ENCODE measurements at regions not wholly inside any gene's neighbourhood (a gene's known extent, or its start where the extent isn't known, plus 50 kb on each side); places are given as distances from the start of the nearest gene placed in this dataset.

- DNase-seq (ENCODE audit: low read depth in 1 of 2, low spot score in 2 of 2) (no peak), FAIRE-seq (no peak)
- Histone ChIP-seq H4K20me1 (replicated peaks in 1 of 2; ENCODE audit: control insufficient read depth in 1 of 2, insufficient read depth in 2 of 2, low read length in 2 of 2) (no peaks in the 10 kb centered on the region), H3K79me2 (ENCODE audit: control insufficient read depth in 1 of 2, insufficient read depth in 2 of 2, low read length in 2 of 2) (no peaks in the 10 kb centered on the region), H3K9me3 (ENCODE audit: insufficient read depth in 2 of 2, low read depth in 1 of 2, low read length in 1 of 2) (no peaks in the 10 kb centered on the region), H3K56ac (replicated peaks; ENCODE audit: insufficient read length, low read depth, low read length) (no peak overlapping the region), H3K9ac (replicated peaks in 1 of 4; ENCODE audit: extremely low read depth in 1 of 4, low read depth in 3 of 4, low read length in 3 of 4) (no peak overlapping the region), H3K36me3 (ENCODE audit: control insufficient read depth in 2 of 4, insufficient read depth in 4 of 4, low read length in 3 of 4) (no peaks in the 10 kb centered on the region), H3K4me1 (replicated peaks in 1 of 4; ENCODE audit: control insufficient read depth in 3 of 4, insufficient read depth in 4 of 4, low read length in 3 of 4) (no peaks in the 10 kb centered on the region), H3K4ac (replicated peaks; ENCODE audit: insufficient read length, low read depth, low read length) (no peak overlapping the region), H2BK20ac (ENCODE audit: low read length) (no peak overlapping the region), H2AK5ac (ENCODE audit: low read depth, low read length) (no peak overlapping the region), H4K5ac (ENCODE audit: insufficient read length, low read depth, low read length) (no peak overlapping the region), H4K8ac (ENCODE audit: extremely low read depth, insufficient read depth, low read length) (no peak overlapping the region), H2BK15ac (ENCODE audit: low read length) (no peak overlapping the region), H3K18ac (ENCODE audit: extremely low read depth, low read length) (no peak overlapping the region), H2AFZ (ENCODE audit: low read length) (no peak overlapping the region), H3K27me3 (replicated peaks in 1 of 4; ENCODE audit: control insufficient read depth in 3 of 4, extremely low read depth in 1 of 4, insufficient read depth in 3 of 4, low read length in 3 of 4) (no peaks in the 10 kb centered on the region), H2BK120ac (replicated peaks; ENCODE audit: low read depth, low read length) (no peak overlapping the region), H3K4me2 (ENCODE audit: insufficient read depth in 1 of 2, low read depth in 2 of 2, low read length in 2 of 2) (no peak overlapping the region), H3K4me3 (ENCODE audit: extremely low read depth in 1 of 4, insufficient read depth in 2 of 4, low read depth in 3 of 4, low read length in 4 of 4) (no peak overlapping the region), H3K79me1 (ENCODE audit: low read depth, low read length) (no peaks in the 10 kb centered on the region), H3K23ac (ENCODE audit: insufficient read length) (no peak overlapping the region), H2BK5ac (ENCODE audit: low read depth, low read length) (no peak overlapping the region), H3K14ac (ENCODE audit: insufficient read length) (no peak overlapping the region), H4K91ac (replicated peaks; ENCODE audit: insufficient read length, low read length) (no peak overlapping the region), H2BK12ac (ENCODE audit: low read depth, low read length) (no peak overlapping the region), H3K27ac (ENCODE audit: low read depth, low read length) (no peak overlapping the region), H3K23me2 (ENCODE audit: low read depth, low read length) (no peaks in the 10 kb centered on the region)
- no peak for TF ChIP-seq RBBP5 (IDR thresholded peaks at IDR 0.05; ENCODE audit: borderline replicate concordance, low read depth, low read length)
- no peak for TF ChIP-seq RAD21 (IDR thresholded peaks at IDR 0.05 in 1 of 2, conservative IDR thresholded peaks at IDR 0.05 in 1 of 2; ENCODE audit: low read depth in 2 of 2, low read length in 2 of 2)
- TF ChIP-seq SAP30 (IDR thresholded peaks at IDR 0.05; ENCODE audit: insufficient read depth, insufficient replicate concordance, low read length) = no peak
- TF ChIP-seq PHF8 (conservative IDR thresholded peaks at IDR 0.05; ENCODE audit: low read depth, low read length) = no peak
- no peak for TF ChIP-seq TCF12 (IDR thresholded peaks at IDR 0.05; ENCODE audit: low read depth, low read length)
- TF ChIP-seq EP300 (IDR thresholded peaks at IDR 0.05; ENCODE audit: borderline replicate concordance in 1 of 2, low read depth in 2 of 2, low read length in 2 of 2) = no peak
- TF ChIP-seq POLR2AphosphoS5 (IDR thresholded peaks at IDR 0.05; ENCODE audit: low read depth, low read length) = no peak
- no peak for TF ChIP-seq KDM1A (IDR thresholded peaks at IDR 0.05; ENCODE audit: borderline replicate concordance, low read length)
- no peak for TF ChIP-seq EGR1 (IDR thresholded peaks at IDR 0.05; ENCODE audit: borderline replicate concordance, low read depth, low read length)
- WGBS, 2 experiments (ENCODE audit: extremely low coverage in 1 of 2, insufficient coverage in 1 of 2, insufficient read length in 1 of 2, insufficient replicate concordance in 2 of 2, low coverage in 1 of 2, low lambda C conversion rate in 2 of 2, missing lambda C conversion rate in 1 of 2) = 100% methylated on average over 1 of the region's 1 CpG; no CpG with 5 or more reads in 1 of the 2 experiments
- ChIA-PET CTCF (ENCODE audit: partially characterized antibody) (no interaction called here), POLR2A (ENCODE audit: partially characterized antibody) (no interaction called here)
Observed at GRCh38 chr7:81626008-81626407, 143.8 kb downstream of the HGF start.
